ENCODE measurements at regions not wholly inside any gene's neighbourhood (a gene's known extent, or its start where the extent isn't known, plus 50 kb on each side); places are given as distances from the start of the nearest gene placed in this dataset.

GRCh38 chrX:6777238-6778002 is 242.5 kb upstream of the VCX3A start:
- no peak for DNase-seq

- no peak for DNase-seq
Measured at GRCh38 chrX:6770936-6771335, 236.0 kb upstream of the VCX3A start.

- DNase-seq: no peak
Measured at GRCh38 chrX:6768881-6769280, 234.0 kb upstream of the VCX3A start.

GRCh38 chrX:6761251-6761650 is 226.3 kb upstream of the VCX3A start:
- no peak for DNase-seq

GRCh38 chrX:6759655-6760375 is 224.9 kb upstream of the VCX3A start:
- no peak for DNase-seq

GRCh38 chrX:6758234-6758633 is 223.3 kb upstream of the VCX3A start:
- no peak for DNase-seq

- DNase-seq: no peak
Measured at GRCh38 chrX:6757631-6758030, 222.7 kb upstream of the VCX3A start.

- DNase-seq: no peak
Measured at GRCh38 chrX:6748595-6748994, 213.7 kb upstream of the VCX3A start.

GRCh38 chrX:6738518-6739470 is 203.9 kb upstream of the VCX3A start:
- no peak for DNase-seq

- no peak for DNase-seq
Measured at GRCh38 chrX:6734844-6735634, 200.1 kb upstream of the VCX3A start.

GRCh38 chrX:6732101-6732500 is 197.2 kb upstream of the VCX3A start:
- DNase-seq: no peak

GRCh38 chrX:6729626-6730025 is 194.7 kb upstream of the VCX3A start:
- DNase-seq: no peak

- DNase-seq: no peak
Measured at GRCh38 chrX:6718766-6719165, 183.8 kb upstream of the VCX3A start.

- DNase-seq: no peak
Measured at GRCh38 chrX:6708676-6709380, 173.9 kb upstream of the VCX3A start.

- no peak for DNase-seq
Measured at GRCh38 chrX:6708041-6708440, 173.1 kb upstream of the VCX3A start.

- DNase-seq: no peak
Measured at GRCh38 chrX:6707497-6707896, 172.6 kb upstream of the VCX3A start.

GRCh38 chrX:6701085-6701484 is 166.2 kb upstream of the VCX3A start:
- no peak for DNase-seq

- DNase-seq: no peak
Measured at GRCh38 chrX:6695717-6696116, 160.8 kb upstream of the VCX3A start.

- no peak for DNase-seq
Measured at GRCh38 chrX:6694977-6695376, 160.1 kb upstream of the VCX3A start.

GRCh38 chrX:6694221-6694620 is 159.3 kb upstream of the VCX3A start:
- DNase-seq: no peak

GRCh38 chrX:6693051-6693450 is 158.1 kb upstream of the VCX3A start:
- no peak for DNase-seq

GRCh38 chrX:6685489-6685888 is 150.6 kb upstream of the VCX3A start:
- no peak for DNase-seq

Measured in GF-D8 (cell line).